GM12878 (cell line): ENCODE measurements at regions not wholly inside any gene's neighbourhood (a gene's known extent, or its start where the extent isn't known, plus 50 kb on each side); places are given as distances from the start of the nearest gene placed in this dataset.

Experiments
- ATAC-seq: fragments of 200-7000 bp; cut with Tn5 transposase; 3 replicates; pipeline ENCODE4 v1.9.1; 2020; ENCODE audit warnings: mild to moderate bottlenecking, moderate library complexity
- BruUV-seq: library from RNA; stranded (reverse); fragments of 400-500 nt; replicated peaks from 2 replicates; lab custom pipeline; 2021; lab: Mats Ljungman, UMichigan
- CTCF ChIA-PET: fragments of 300-600 bp; sonication (Branson Sonifier 250); formaldehyde crosslinking; extraction: SDS; loops from one replicate; lab custom pipeline; 2021; ENCODE audit warnings: inconsistent platforms; lab: Yijun Ruan, JAX
- POLR2A ChIA-PET: fragments of 350-600 bp; formaldehyde crosslinking; extraction: SDS; loops from one replicate; lab custom pipeline; 2021; ENCODE audit warnings: inconsistent platforms; lab: Charles Lee
- RAD21 ChIA-PET: fragments of 300-600 bp; sonication (Branson Sonifier 250); formaldehyde crosslinking; loops from one replicate; lab custom pipeline; 2023; ENCODE audit warnings: antibody characterized with exemption; ENCODE audit not compliant: unreplicated experiment; lab: Charles Lee
- SMC1A ChIA-PET: fragments of 300-600 bp; sonication (Branson Sonifier 250); formaldehyde crosslinking; loops from one replicate; lab custom pipeline; 2023; ENCODE audit not compliant: unreplicated experiment, uncharacterized antibody; lab: Charles Lee
- DNase-seq: peaks from one replicate; pipeline ENCODE4 v3.0.0-alpha.2; 2011; ENCODE audit warnings: low read depth, low spot score
- FAIRE-seq: peaks from 3 replicates; lab custom pipeline; 2011; peaks lifted over from hg19 to GRCh38; lab: Jason Lieb, UNC
- H2AFZ ChIP-seq: 2 replicates; pipeline ENCODE4 v1.6.0; 2011; ENCODE audit warnings: low read depth, low read length, control low read depth; ENCODE audit not compliant: control insufficient read depth
- H3K27ac ChIP-seq: 2 replicates; pipeline ENCODE4 v1.5.1; 2011; ENCODE audit warnings: control low read depth; ENCODE audit not compliant: control insufficient read depth, insufficient read depth
- H3K27me3 ChIP-seq, 2 experiments: replicated peaks in 1 of 2; 2 replicates each; pipeline versions ENCODE4 v1.6.0 to v1.6.1; 2011; ENCODE audit warnings: low read length in 1 of 2; ENCODE audit not compliant: control insufficient read depth in 2 of 2, insufficient read depth in 2 of 2
- H3K36me3 ChIP-seq, 2 experiments: 2 replicates each; pipeline ENCODE4 v1.5.1; 2011; ENCODE audit warnings: low read length in 1 of 2; ENCODE audit not compliant: control insufficient read depth in 2 of 2, insufficient read depth in 2 of 2
- H3K4me1 ChIP-seq: 2 replicates; pipeline ENCODE4 v1.6.1; 2011; ENCODE audit warnings: mild to moderate bottlenecking, low read length, moderate library complexity, mixed read lengths; ENCODE audit not compliant: control insufficient read depth, insufficient read depth
- H3K4me2 ChIP-seq: 2 replicates; pipeline ENCODE4 v1.6.0; 2011; ENCODE audit warnings: control low read depth; ENCODE audit not compliant: control insufficient read depth, insufficient read depth
- H3K4me3 ChIP-seq: fragments of 200-600 bp; sonication (generic); 2 replicates; pipeline ENCODE4 v1.5.1; 2016
- H3K79me2 ChIP-seq: 2 replicates; pipeline ENCODE4 v1.6.0; 2011; ENCODE audit warnings: low read length; ENCODE audit not compliant: control insufficient read depth, insufficient read depth
- H3K9ac ChIP-seq: 2 replicates; pipeline ENCODE4 v1.8.0; 2011; ENCODE audit warnings: low read length, control low read depth, mixed read lengths; ENCODE audit not compliant: control insufficient read depth, insufficient read depth
- H3K9me3 ChIP-seq: replicated peaks from 3 replicates; pipeline ENCODE4 v1.5.1; 2011; ENCODE audit warnings: mild to moderate bottlenecking, low read length; ENCODE audit not compliant: control insufficient read depth, insufficient read depth
- H4K20me1 ChIP-seq: 2 replicates; pipeline ENCODE4 v1.6.0; 2011; ENCODE audit not compliant: control insufficient read depth, insufficient read depth
- CBFB ChIP-seq: IDR thresholded peaks from 2 replicates; pipeline ENCODE4 v1.6.1; 2016; ENCODE audit warnings: antibody characterized with exemption, low read depth
- CBX3 ChIP-seq: fragments of 200-600 bp; sonication (generic); IDR thresholded peaks from 2 replicates; pipeline ENCODE4 v1.6.1; 2016; ENCODE audit warnings: low read depth, borderline replicate concordance
- DPF2 ChIP-seq: fragments of 450-650 bp; IDR thresholded peaks from 2 replicates; pipeline ENCODE4 v1.6.1; 2017; ENCODE audit warnings: mild to moderate bottlenecking
- IRF5 ChIP-seq: fragments of 450-650 bp; IDR thresholded peaks from 2 replicates; pipeline ENCODE4 v1.6.1; 2017; ENCODE audit warnings: borderline replicate concordance
- POU2F2 ChIP-seq: IDR thresholded peaks from 3 replicates; pipeline ENCODE4 v1.6.1; 2011; ENCODE audit warnings: low read depth, mild to moderate bottlenecking, low read length, borderline replicate concordance
- SPI1 ChIP-seq: IDR thresholded peaks from 2 replicates; pipeline ENCODE4 v1.6.1; 2011; ENCODE audit warnings: low read depth, mild to moderate bottlenecking, low read length, moderate library complexity, borderline replicate concordance; ENCODE audit not compliant: insufficient read depth
- STAT3 ChIP-seq: IDR thresholded peaks from 2 replicates; pipeline ENCODE4 v1.6.1; 2011; ENCODE audit warnings: low read depth, low read length, improper control_type of control experiment
- ZNF274 ChIP-seq: IDR thresholded peaks from one replicate; pipeline ENCODE4 v1.8.0; 2011; ENCODE audit not compliant: insufficient read length, insufficient read depth
- ZNF687 ChIP-seq: fragments of 450-650 bp; IDR thresholded peaks from 2 replicates; pipeline ENCODE4 v1.6.1; 2017; ENCODE audit warnings: mild to moderate bottlenecking, moderate library complexity
- WGBS: methylation state at CpG from one replicate; pipeline ENCODE4 v1.1.6; 2016; ENCODE audit warnings: low lambda C conversion rate; ENCODE audit not compliant: insufficient replicate concordance, insufficient coverage; ENCODE audit errors: missing lambda C conversion rate; 5-methylcytosine and 5-hydroxymethylcytosine counted together
- in situ Hi-C: fragments of 300-500 bp; cut with MboI; formaldehyde crosslinking; loops from 9 replicates; pipeline ENCODE4 v1.14.3; 2018; ENCODE audit warnings: mixed read lengths
- intact Hi-C: fragments of 100-400 bp; cut with micrococcal nuclease; formaldehyde crosslinking; loops from one replicate; pipeline ENCODE4 v1.14.2; 2022; ENCODE audit not compliant: unreplicated experiment
- TF ChIP-seq, protein P1 (sequence below): IDR thresholded peaks from 2 replicates; pipeline ENCODE4 v1.6.1; 2012; ENCODE audit warnings: mild to moderate bottlenecking, low read depth, low read length
- TF ChIP-seq, protein P2 (sequence below): IDR thresholded peaks from 2 replicates; pipeline ENCODE4 v1.6.1; 2012; ENCODE audit warnings: improper control_type of control experiment, low read depth, low read length; ENCODE audit not compliant: insufficient replicate concordance

- in situ Hi-C loops, result no loop called here
- no peak for TF ChIP-seq ZNF687
- TF ChIP-seq, protein P1, sequence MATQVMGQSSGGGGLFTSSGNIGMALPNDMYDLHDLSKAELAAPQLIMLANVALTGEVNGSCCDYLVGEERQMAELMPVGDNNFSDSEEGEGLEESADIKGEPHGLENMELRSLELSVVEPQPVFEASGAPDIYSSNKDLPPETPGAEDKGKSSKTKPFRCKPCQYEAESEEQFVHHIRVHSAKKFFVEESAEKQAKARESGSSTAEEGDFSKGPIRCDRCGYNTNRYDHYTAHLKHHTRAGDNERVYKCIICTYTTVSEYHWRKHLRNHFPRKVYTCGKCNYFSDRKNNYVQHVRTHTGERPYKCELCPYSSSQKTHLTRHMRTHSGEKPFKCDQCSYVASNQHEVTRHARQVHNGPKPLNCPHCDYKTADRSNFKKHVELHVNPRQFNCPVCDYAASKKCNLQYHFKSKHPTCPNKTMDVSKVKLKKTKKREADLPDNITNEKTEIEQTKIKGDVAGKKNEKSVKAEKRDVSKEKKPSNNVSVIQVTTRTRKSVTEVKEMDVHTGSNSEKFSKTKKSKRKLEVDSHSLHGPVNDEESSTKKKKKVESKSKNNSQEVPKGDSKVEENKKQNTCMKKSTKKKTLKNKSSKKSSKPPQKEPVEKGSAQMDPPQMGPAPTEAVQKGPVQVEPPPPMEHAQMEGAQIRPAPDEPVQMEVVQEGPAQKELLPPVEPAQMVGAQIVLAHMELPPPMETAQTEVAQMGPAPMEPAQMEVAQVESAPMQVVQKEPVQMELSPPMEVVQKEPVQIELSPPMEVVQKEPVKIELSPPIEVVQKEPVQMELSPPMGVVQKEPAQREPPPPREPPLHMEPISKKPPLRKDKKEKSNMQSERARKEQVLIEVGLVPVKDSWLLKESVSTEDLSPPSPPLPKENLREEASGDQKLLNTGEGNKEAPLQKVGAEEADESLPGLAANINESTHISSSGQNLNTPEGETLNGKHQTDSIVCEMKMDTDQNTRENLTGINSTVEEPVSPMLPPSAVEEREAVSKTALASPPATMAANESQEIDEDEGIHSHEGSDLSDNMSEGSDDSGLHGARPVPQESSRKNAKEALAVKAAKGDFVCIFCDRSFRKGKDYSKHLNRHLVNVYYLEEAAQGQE, result no peak
- TF ChIP-seq IRF5, result no peak
- no peak for TF ChIP-seq POU2F2
- no peak for TF ChIP-seq ZNF274
- no peak for TF ChIP-seq CBFB
- TF ChIP-seq CBX3, result no peak
- TF ChIP-seq, protein P2, sequence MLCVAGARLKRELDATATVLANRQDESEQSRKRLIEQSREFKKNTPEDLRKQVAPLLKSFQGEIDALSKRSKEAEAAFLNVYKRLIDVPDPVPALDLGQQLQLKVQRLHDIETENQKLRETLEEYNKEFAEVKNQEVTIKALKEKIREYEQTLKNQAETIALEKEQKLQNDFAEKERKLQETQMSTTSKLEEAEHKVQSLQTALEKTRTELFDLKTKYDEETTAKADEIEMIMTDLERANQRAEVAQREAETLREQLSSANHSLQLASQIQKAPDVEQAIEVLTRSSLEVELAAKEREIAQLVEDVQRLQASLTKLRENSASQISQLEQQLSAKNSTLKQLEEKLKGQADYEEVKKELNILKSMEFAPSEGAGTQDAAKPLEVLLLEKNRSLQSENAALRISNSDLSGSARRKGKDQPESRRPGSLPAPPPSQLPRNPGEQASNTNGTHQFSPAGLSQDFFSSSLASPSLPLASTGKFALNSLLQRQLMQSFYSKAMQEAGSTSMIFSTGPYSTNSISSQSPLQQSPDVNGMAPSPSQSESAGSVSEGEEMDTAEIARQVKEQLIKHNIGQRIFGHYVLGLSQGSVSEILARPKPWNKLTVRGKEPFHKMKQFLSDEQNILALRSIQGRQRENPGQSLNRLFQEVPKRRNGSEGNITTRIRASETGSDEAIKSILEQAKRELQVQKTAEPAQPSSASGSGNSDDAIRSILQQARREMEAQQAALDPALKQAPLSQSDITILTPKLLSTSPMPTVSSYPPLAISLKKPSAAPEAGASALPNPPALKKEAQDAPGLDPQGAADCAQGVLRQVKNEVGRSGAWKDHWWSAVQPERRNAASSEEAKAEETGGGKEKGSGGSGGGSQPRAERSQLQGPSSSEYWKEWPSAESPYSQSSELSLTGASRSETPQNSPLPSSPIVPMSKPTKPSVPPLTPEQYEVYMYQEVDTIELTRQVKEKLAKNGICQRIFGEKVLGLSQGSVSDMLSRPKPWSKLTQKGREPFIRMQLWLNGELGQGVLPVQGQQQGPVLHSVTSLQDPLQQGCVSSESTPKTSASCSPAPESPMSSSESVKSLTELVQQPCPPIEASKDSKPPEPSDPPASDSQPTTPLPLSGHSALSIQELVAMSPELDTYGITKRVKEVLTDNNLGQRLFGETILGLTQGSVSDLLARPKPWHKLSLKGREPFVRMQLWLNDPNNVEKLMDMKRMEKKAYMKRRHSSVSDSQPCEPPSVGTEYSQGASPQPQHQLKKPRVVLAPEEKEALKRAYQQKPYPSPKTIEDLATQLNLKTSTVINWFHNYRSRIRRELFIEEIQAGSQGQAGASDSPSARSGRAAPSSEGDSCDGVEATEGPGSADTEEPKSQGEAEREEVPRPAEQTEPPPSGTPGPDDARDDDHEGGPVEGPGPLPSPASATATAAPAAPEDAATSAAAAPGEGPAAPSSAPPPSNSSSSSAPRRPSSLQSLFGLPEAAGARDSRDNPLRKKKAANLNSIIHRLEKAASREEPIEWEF, result no peak
- TF ChIP-seq STAT3, result no peak
- TF ChIP-seq SPI1, result no peak
- TF ChIP-seq DPF2, result no peak
Observed at GRCh38 chr11:130562549-130562948, 114.1 kb downstream of the ADAMTS15 start.

More at GRCh38 chr11:130562549-130562948, 114.1 kb downstream of the ADAMTS15 start:
- FAIRE-seq (no peak), ATAC-seq (no peak), DNase-seq (no peak)
- SMC1A ChIA-PET, result no interaction called here
- no TSS peak for BruUV-seq
- Histone ChIP-seq H3K4me1 (no peaks in the 10 kb centered on the region), H3K27me3 (no peaks in the 10 kb centered on the region; a peak in 2 of 4 replicates), H3K9ac (no peak overlapping the region), H3K79me2 (no peaks in the 10 kb centered on the region), H3K4me2 (no peak overlapping the region), H2AFZ (no peak overlapping the region), H3K27ac (no peak overlapping the region), H4K20me1 (no peaks in the 10 kb centered on the region), H3K4me3 (no peak overlapping the region), H3K36me3 (no peaks in the 10 kb centered on the region), H3K9me3 (no peaks in the 10 kb centered on the region)
- CTCF ChIA-PET, result no interaction called here
- POLR2A ChIA-PET, result no interaction called here
- WGBS, result 0% methylated on average over 2 of the region's 2 CpGs
- RAD21 ChIA-PET, result no interaction called here
- intact Hi-C loops, result no loop called here
